GM12878 (cell line): ENCODE measurements at regions not wholly inside any gene's neighbourhood (a gene's known extent, or its start where the extent isn't known, plus 50 kb on each side); places are given as distances from the start of the nearest gene placed in this dataset.
"Not testable (repeated sequence)": the region's sequence is repeated elsewhere in the genome, so short reads cannot be mapped to it uniquely, and the experiment has no call there.

Experiments used
- ATAC-seq: fragments of 200-7000 bp; cut with Tn5 transposase; 3 replicates; pipeline ENCODE4 v1.9.1; 2020; ENCODE audit warnings: mild to moderate bottlenecking, moderate library complexity
- BruUV-seq: library from RNA; stranded (reverse); fragments of 400-500 nt; replicated peaks from 2 replicates; lab custom pipeline; 2021; lab: Mats Ljungman, UMichigan
- CTCF ChIA-PET: fragments of 300-600 bp; sonication (Branson Sonifier 250); formaldehyde crosslinking; extraction: SDS; loops from one replicate; lab custom pipeline; 2021; ENCODE audit warnings: inconsistent platforms; lab: Yijun Ruan, JAX
- POLR2A ChIA-PET: fragments of 350-600 bp; formaldehyde crosslinking; extraction: SDS; loops from one replicate; lab custom pipeline; 2021; ENCODE audit warnings: inconsistent platforms; lab: Charles Lee
- RAD21 ChIA-PET: fragments of 300-600 bp; sonication (Branson Sonifier 250); formaldehyde crosslinking; loops from one replicate; lab custom pipeline; 2023; ENCODE audit warnings: antibody characterized with exemption; ENCODE audit not compliant: unreplicated experiment; lab: Charles Lee
- SMC1A ChIA-PET: fragments of 300-600 bp; sonication (Branson Sonifier 250); formaldehyde crosslinking; loops from one replicate; lab custom pipeline; 2023; ENCODE audit not compliant: unreplicated experiment, uncharacterized antibody; lab: Charles Lee
- DNase-seq: peaks from one replicate; pipeline ENCODE4 v3.0.0-alpha.2; 2011; ENCODE audit warnings: low read depth, low spot score
- FAIRE-seq: peaks from 3 replicates; lab custom pipeline; 2011; peaks lifted over from hg19 to GRCh38; lab: Jason Lieb, UNC
- H2AFZ ChIP-seq: 2 replicates; pipeline ENCODE4 v1.6.0; 2011; ENCODE audit warnings: low read depth, low read length, control low read depth; ENCODE audit not compliant: control insufficient read depth
- H3K27ac ChIP-seq: 2 replicates; pipeline ENCODE4 v1.5.1; 2011; ENCODE audit warnings: control low read depth; ENCODE audit not compliant: control insufficient read depth, insufficient read depth
- H3K27me3 ChIP-seq, 2 experiments: replicated peaks in 1 of 2; 2 replicates each; pipeline versions ENCODE4 v1.6.0 to v1.6.1; 2011; ENCODE audit warnings: low read length in 1 of 2; ENCODE audit not compliant: control insufficient read depth in 2 of 2, insufficient read depth in 2 of 2
- H3K36me3 ChIP-seq, 2 experiments: 2 replicates each; pipeline ENCODE4 v1.5.1; 2011; ENCODE audit warnings: low read length in 1 of 2; ENCODE audit not compliant: control insufficient read depth in 2 of 2, insufficient read depth in 2 of 2
- H3K4me1 ChIP-seq: 2 replicates; pipeline ENCODE4 v1.6.1; 2011; ENCODE audit warnings: mild to moderate bottlenecking, low read length, moderate library complexity, mixed read lengths; ENCODE audit not compliant: control insufficient read depth, insufficient read depth
- H3K4me2 ChIP-seq: 2 replicates; pipeline ENCODE4 v1.6.0; 2011; ENCODE audit warnings: control low read depth; ENCODE audit not compliant: control insufficient read depth, insufficient read depth
- H3K4me3 ChIP-seq: fragments of 200-600 bp; sonication (generic); 2 replicates; pipeline ENCODE4 v1.5.1; 2016
- H3K79me2 ChIP-seq: 2 replicates; pipeline ENCODE4 v1.6.0; 2011; ENCODE audit warnings: low read length; ENCODE audit not compliant: control insufficient read depth, insufficient read depth
- H3K9ac ChIP-seq: 2 replicates; pipeline ENCODE4 v1.8.0; 2011; ENCODE audit warnings: low read length, control low read depth, mixed read lengths; ENCODE audit not compliant: control insufficient read depth, insufficient read depth
- H3K9me3 ChIP-seq: replicated peaks from 3 replicates; pipeline ENCODE4 v1.5.1; 2011; ENCODE audit warnings: mild to moderate bottlenecking, low read length; ENCODE audit not compliant: control insufficient read depth, insufficient read depth
- H4K20me1 ChIP-seq: 2 replicates; pipeline ENCODE4 v1.6.0; 2011; ENCODE audit not compliant: control insufficient read depth, insufficient read depth
- whole genome bisulfite sequencing: methylation state at CpG from one replicate; pipeline ENCODE4 v1.1.6; 2016; ENCODE audit warnings: low lambda C conversion rate; ENCODE audit not compliant: insufficient replicate concordance, insufficient coverage; ENCODE audit errors: missing lambda C conversion rate; 5-methylcytosine and 5-hydroxymethylcytosine counted together
- in situ Hi-C: fragments of 300-500 bp; cut with MboI; formaldehyde crosslinking; loops from 9 replicates; pipeline ENCODE4 v1.14.3; 2018; ENCODE audit warnings: mixed read lengths
- intact Hi-C: fragments of 100-400 bp; cut with micrococcal nuclease; formaldehyde crosslinking; loops from one replicate; pipeline ENCODE4 v1.14.2; 2022; ENCODE audit not compliant: unreplicated experiment

GRCh38 chr1:120944691-120945090 lies 55.1 kb downstream of the PPIAL4A start:
- RAD21 ChIA-PET, DNase-seq, FAIRE-seq, H3K27me3 ChIP-seq, H3K27ac ChIP-seq, H3K4me1 ChIP-seq, H3K36me3 ChIP-seq, CTCF ChIA-PET, SMC1A ChIA-PET, H3K4me2 ChIP-seq, H2AFZ ChIP-seq, H3K4me3 ChIP-seq, H3K79me2 ChIP-seq, in situ Hi-C loops, BruUV-seq, ATAC-seq, POLR2A ChIA-PET, H3K9ac ChIP-seq, H3K9me3 ChIP-seq, H4K20me1 ChIP-seq: not testable (repeated sequence)
- intact Hi-C loops: loop anchor here (10.0 kb wide), 1 partner anchor 90 kb away; no protein-coding TSS in a partner anchor
- WGBS: 94% methylated on average over 20 of the region's 20 CpGs

DNA sequence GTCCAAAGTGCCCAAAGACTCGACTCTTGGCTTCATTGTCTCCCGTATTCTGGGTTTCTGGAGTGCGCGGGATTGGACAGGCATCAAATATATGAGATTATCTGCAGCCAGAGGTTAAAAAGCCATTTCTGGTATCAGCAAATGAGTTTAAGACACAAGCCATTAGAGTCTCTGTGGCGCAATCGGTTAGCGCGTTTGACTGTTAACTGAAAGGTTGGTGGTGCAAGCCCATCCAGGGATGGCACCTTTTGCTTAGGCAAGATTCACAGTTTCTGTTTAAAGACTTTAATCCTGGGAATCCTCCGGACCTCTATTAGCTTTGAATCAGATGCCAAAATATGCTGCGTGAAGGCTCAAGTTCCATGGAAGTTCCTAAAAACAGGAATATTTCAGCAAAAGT lies 55.6 kb downstream of the PPIAL4A start:
- H3K27me3 ChIP-seq, H3K4me1 ChIP-seq, in situ Hi-C loops, H3K79me2 ChIP-seq, ATAC-seq, BruUV-seq, H3K4me2 ChIP-seq, CTCF ChIA-PET, H3K36me3 ChIP-seq, H4K20me1 ChIP-seq, H3K4me3 ChIP-seq, FAIRE-seq, POLR2A ChIA-PET, H3K27ac ChIP-seq, H3K9ac ChIP-seq, H3K9me3 ChIP-seq, DNase-seq, RAD21 ChIA-PET, SMC1A ChIA-PET, H2AFZ ChIP-seq: not testable (repeated sequence)
- 91% methylated on average over 6 of the region's 10 CpGs for WGBS
- intact Hi-C loops: loop anchor here (10.0 kb wide), 1 partner anchor 90 kb away; no protein-coding TSS in a partner anchor

- H2AFZ ChIP-seq, RAD21 ChIA-PET, ATAC-seq, H3K36me3 ChIP-seq, H3K9ac ChIP-seq, H4K20me1 ChIP-seq, POLR2A ChIA-PET, H3K4me1 ChIP-seq, FAIRE-seq, in situ Hi-C loops, BruUV-seq, H3K27ac ChIP-seq, H3K79me2 ChIP-seq, SMC1A ChIA-PET, H3K4me2 ChIP-seq, CTCF ChIA-PET, DNase-seq, H3K9me3 ChIP-seq, H3K27me3 ChIP-seq, H3K4me3 ChIP-seq: not testable (repeated sequence)
- intact Hi-C loops: loop anchor here (10.0 kb wide), 1 partner anchor 92 kb away; no protein-coding TSS in a partner anchor
- 91% methylated on average over 4 of the region's 4 CpGs for WGBS
Measured at GRCh38 chr1:120947114-120947513, 57.5 kb downstream of the PPIAL4A start.

DNA sequence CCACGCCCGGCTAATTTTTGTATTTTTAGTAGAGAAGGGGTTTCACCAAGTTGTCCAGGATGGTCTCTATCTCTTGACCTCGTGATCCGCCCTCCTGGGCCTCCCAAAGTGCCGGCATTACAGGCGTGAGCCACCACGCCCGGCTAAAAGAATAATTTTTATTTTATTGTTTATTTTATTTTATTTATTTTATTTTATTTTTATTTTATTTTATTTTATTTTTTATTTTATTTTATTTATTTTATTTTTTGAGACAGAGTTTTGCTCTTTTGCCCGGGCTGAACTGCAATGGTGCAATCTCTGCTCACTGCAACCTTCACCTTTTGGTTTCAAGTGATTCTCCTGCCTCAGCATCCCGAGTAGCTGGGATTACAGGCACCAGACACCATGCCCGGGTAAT lies 60.2 kb downstream of the PPIAL4A start:
- H4K20me1 ChIP-seq, H3K9ac ChIP-seq, in situ Hi-C loops, FAIRE-seq, RAD21 ChIA-PET, H3K27ac ChIP-seq, ATAC-seq, SMC1A ChIA-PET, H3K4me3 ChIP-seq, H3K36me3 ChIP-seq, H3K79me2 ChIP-seq, H2AFZ ChIP-seq, H3K4me1 ChIP-seq, H3K27me3 ChIP-seq, H3K4me2 ChIP-seq, BruUV-seq, POLR2A ChIA-PET, CTCF ChIA-PET, DNase-seq, H3K9me3 ChIP-seq: not testable (repeated sequence)
- 95% methylated on average over 11 of the region's 11 CpGs for WGBS
- intact Hi-C loops: loop anchor here (10.0 kb wide), 1 partner anchor 95 kb away; no protein-coding TSS in a partner anchor
